Stimulated activated CD8-positive, alpha-beta memory T cell treated with anti-CD3 and anti-CD28 coated beads, Interleukin-7, amount 100 ng/mL, for 1 hour (primary cell): ENCODE measurements at regions not wholly inside any gene's neighbourhood (a gene's known extent, or its start where the extent isn't known, plus 50 kb on each side); places are given as distances from the start of the nearest gene placed in this dataset.
"Not testable (repeated sequence)": the region's sequence is repeated elsewhere in the genome, so short reads cannot be mapped to it uniquely, and the experiment has no call there.

Source experiments
- DNase-seq, 2 donors: peaks; one replicate each; pipeline ENCODE4 v3.0.0-alpha.2; 2020; ENCODE audit warnings: low read depth in 2 of 2

GRCh38 chr22:35183917-35184316 lies 73.4 kb upstream of the HMGXB4 start:
- DNase-seq: no peak

- DNase-seq: no peak
Measured at GRCh38 chr22:35186492-35186891, 70.8 kb upstream of the HMGXB4 start.

- not testable (repeated sequence) for DNase-seq
Measured at GRCh38 chr22:35188930-35189329, 68.4 kb upstream of the HMGXB4 start.

GRCh38 chr22:35189559-35189958 lies 67.7 kb upstream of the HMGXB4 start:
- DNase-seq: no peak

GRCh38 chr22:35191412-35191811 lies 65.9 kb upstream of the HMGXB4 start:
- no peak for DNase-seq

GRCh38 chr22:35192129-35192918 lies 65.0 kb upstream of the HMGXB4 start:
- DNase-seq: no peak

GRCh38 chr22:35195226-35195625 lies 62.1 kb upstream of the HMGXB4 start:
- no peak for DNase-seq

GRCh38 chr22:35195821-35196220 lies 61.5 kb upstream of the HMGXB4 start:
- DNase-seq: no peak

GRCh38 chr22:35197071-35197470 lies 60.2 kb upstream of the HMGXB4 start:
- DNase-seq: no peak

GRCh38 chr22:35197886-35198285 lies 59.4 kb upstream of the HMGXB4 start:
- DNase-seq: no peak

- no peak for DNase-seq
Measured at GRCh38 chr22:35198738-35199137, 58.6 kb upstream of the HMGXB4 start.

GRCh38 chr22:35202376-35202775 lies 54.9 kb upstream of the HMGXB4 start:
- DNase-seq: no peak

- DNase-seq: no peak
Measured at GRCh38 chr22:35203583-35203982, 53.7 kb upstream of the HMGXB4 start.

GRCh38 chr22:35204807-35205775 lies 52.2 kb upstream of the HMGXB4 start:
- no peak for DNase-seq

- DNase-seq: no peak
Measured at GRCh38 chr22:35205961-35206360, 51.3 kb upstream of the HMGXB4 start.

GRCh38 chr22:35206889-35207288 lies 50.4 kb upstream of the HMGXB4 start:
- DNase-seq: no peak
